ENCODE measurements at regions not wholly inside any gene's neighbourhood (a gene's known extent, or its start where the extent isn't known, plus 50 kb on each side); places are given as distances from the start of the nearest gene placed in this dataset.
"Not testable (repeated sequence)": the region's sequence is repeated elsewhere in the genome, so short reads cannot be mapped to it uniquely, and the experiment has no call there.

GRCh38 chr6:97939440-97940168 lies 656.6 kb upstream of the MMS22L start:
- DNase-seq = no peak

- DNase-seq = no peak
These were observed 664.8 kb upstream of the MMS22L start for GRCh38 chr6:97947841-97948240.

- DNase-seq = no peak
These were observed 675.1 kb upstream of the MMS22L start for GRCh38 chr6:97958134-97958533.

- DNase-seq = no peak
These were observed 680.2 kb upstream of the MMS22L start for GRCh38 chr6:97963193-97963592.

GRCh38 chr6:97969065-97969464 lies 686.0 kb upstream of the MMS22L start:
- no peak for DNase-seq

- no peak for DNase-seq
These were observed 694.1 kb upstream of the MMS22L start for GRCh38 chr6:97977084-97977483.

- no peak for DNase-seq
These were observed 695.8 kb upstream of the MMS22L start for GRCh38 chr6:97978855-97979271.

GRCh38 chr6:97979285-97979684 lies 696.3 kb upstream of the MMS22L start:
- DNase-seq = not testable (repeated sequence)

- no peak for DNase-seq
These were observed 706.4 kb upstream of the MMS22L start for GRCh38 chr6:97989451-97989850.

- no peak for DNase-seq
These were observed 712.1 kb upstream of the MMS22L start for GRCh38 chr6:97995158-97995557.

- no peak for DNase-seq
These were observed 719.7 kb upstream of the MMS22L start for GRCh38 chr6:98002678-98003077.

- DNase-seq = no peak
These were observed 731.6 kb upstream of the MMS22L start for GRCh38 chr6:98014442-98015201.

GRCh38 chr6:98016565-98016964 lies 733.5 kb upstream of the MMS22L start:
- no peak for DNase-seq

GRCh38 chr6:98020222-98020621 lies 737.2 kb upstream of the MMS22L start:
- no peak for DNase-seq

GRCh38 chr6:98024359-98024758 lies 741.3 kb upstream of the MMS22L start:
- no peak for DNase-seq

- no peak for DNase-seq
These were observed 744.9 kb upstream of the MMS22L start for GRCh38 chr6:98027898-98028297.

- no peak for DNase-seq
These were observed 750.6 kb upstream of the MMS22L start for GRCh38 chr6:98033617-98034016.

GRCh38 chr6:98036344-98036923 lies 753.4 kb upstream of the MMS22L start:
- DNase-seq = no peak

- DNase-seq = no peak
These were observed 754.6 kb upstream of the MMS22L start for GRCh38 chr6:98037571-98037970.

GRCh38 chr6:98039443-98039842 lies 756.4 kb upstream of the MMS22L start:
- no peak for DNase-seq

- no peak for DNase-seq
These were observed 757.0 kb upstream of the MMS22L start for GRCh38 chr6:98039904-98040607.

- DNase-seq = no peak
These were observed 758.0 kb upstream of the MMS22L start for GRCh38 chr6:98041056-98041455.

GRCh38 chr6:98041921-98042320 lies 758.9 kb upstream of the MMS22L start:
- no peak for DNase-seq
